ENCODE measurements at regions not wholly inside any gene's neighbourhood (a gene's known extent, or its start where the extent isn't known, plus 50 kb on each side); places are given as distances from the start of the nearest gene placed in this dataset.

GRCh38 chr6:119880840-119881239 is 531.3 kb upstream of the MAN1A1 start:
- CTCF ChIA-PET = interaction anchor here (1.9 kb wide), 1 partner anchor 530 kb away, joined by 5 read pairs; no protein-coding TSS in a partner anchor
- POLR2A ChIA-PET = no interaction called here
- no peak for TF ChIP-seq CTCF (IDR thresholded peaks at IDR 0.05; ENCODE audit: insufficient read depth, low read length, missing control alignments)

DNA sequence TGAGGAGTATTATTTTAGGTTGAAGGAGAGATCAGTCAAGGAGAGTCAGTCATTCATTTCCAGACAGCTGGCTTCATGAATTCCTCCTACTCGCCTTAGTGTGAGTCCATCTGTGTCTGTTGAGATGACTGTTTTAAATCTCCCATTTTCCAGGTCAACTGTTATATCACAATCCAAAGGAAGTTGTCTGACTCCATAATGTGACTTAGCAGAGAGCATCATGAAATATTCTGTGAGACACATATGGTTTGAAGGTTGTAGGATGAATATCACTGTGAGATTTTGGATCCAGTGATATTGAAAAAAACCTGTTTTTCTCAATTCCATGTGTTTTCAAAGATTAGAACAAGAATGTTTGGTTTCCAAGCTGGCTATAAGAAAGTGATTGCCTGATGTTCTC is 530.2 kb upstream of the MAN1A1 start:
- ChIA-PET CTCF (no interaction called here), POLR2A (no interaction called here)

More at GRCh38 chr6:119880840-119881239, 531.3 kb upstream of the MAN1A1 start:
- H3K4me3 ChIP-seq (ENCODE audit: low read depth, low read length) = no peak overlapping the region
- DNase-seq (ENCODE audit: low read depth, low spot score) = no peak

DNA sequence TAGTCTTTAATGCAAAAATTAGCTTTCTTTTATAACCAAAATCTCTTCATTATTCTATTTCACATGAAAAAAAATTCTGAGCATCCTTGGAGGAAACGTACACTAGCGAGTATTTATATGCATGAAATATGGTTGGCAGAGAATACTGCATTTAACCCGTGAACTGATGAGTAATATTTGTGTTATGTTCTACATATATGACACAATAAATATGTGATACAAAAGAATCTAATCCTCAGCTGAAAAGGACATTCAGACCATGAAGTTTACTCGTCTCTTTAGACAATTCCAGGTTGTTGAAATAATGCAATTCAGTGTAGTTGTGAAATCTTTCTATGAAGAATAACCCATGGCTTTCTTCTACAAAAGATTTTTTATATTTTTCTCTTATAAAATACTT is 524.8 kb upstream of the MAN1A1 start:
- TF ChIP-seq CTCF (IDR thresholded peaks at IDR 0.05; ENCODE audit: insufficient read depth, low read length, missing control alignments) = no peak
- no peak overlapping the region for H3K4me3 ChIP-seq (ENCODE audit: low read depth, low read length)
- ChIA-PET POLR2A (no interaction called here), CTCF (no interaction called here)
- DNase-seq (ENCODE audit: low read depth, low spot score) = no peak

More for the DNA sequence above, 530.2 kb upstream of the MAN1A1 start:
- no peak for DNase-seq (ENCODE audit: low read depth, low spot score)
- TF ChIP-seq CTCF (IDR thresholded peaks at IDR 0.05; ENCODE audit: insufficient read depth, low read length, missing control alignments) = no peak
- H3K4me3 ChIP-seq (ENCODE audit: low read depth, low read length) = no peak overlapping the region

DNA sequence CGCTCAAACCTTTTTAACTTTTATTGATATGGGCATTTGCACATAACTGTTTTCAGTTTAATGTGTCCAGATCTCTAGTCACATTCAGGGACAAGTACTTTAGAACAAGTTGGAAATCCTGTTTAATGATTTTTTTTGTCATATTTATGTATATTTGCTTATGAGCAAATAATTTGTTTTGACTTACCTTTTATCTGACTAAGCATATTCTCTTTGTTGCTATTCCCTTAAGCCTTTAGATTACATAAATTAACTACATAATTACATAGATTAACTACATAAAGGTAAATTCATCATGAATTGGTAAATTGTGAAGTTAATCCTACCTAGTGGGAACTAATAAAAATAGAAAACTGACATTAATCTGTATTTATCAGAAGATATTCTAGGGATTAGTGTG is 523.5 kb upstream of the MAN1A1 start:
- no peak for DNase-seq (ENCODE audit: low read depth, low spot score)
- H3K4me3 ChIP-seq (ENCODE audit: low read depth, low read length) = no peak overlapping the region
- TF ChIP-seq CTCF (IDR thresholded peaks at IDR 0.05; ENCODE audit: insufficient read depth, low read length, missing control alignments) = no peak
- ChIA-PET POLR2A (no interaction called here), CTCF (no interaction called here)

GRCh38 chr6:119871520-119871919 is 522.0 kb upstream of the MAN1A1 start:
- no peak for TF ChIP-seq CTCF (IDR thresholded peaks at IDR 0.05; ENCODE audit: insufficient read depth, low read length, missing control alignments)
- no peak for DNase-seq (ENCODE audit: low read depth, low spot score)
- CTCF ChIA-PET = no interaction called here
- no peak overlapping the region for H3K4me3 ChIP-seq (ENCODE audit: low read depth, low read length)
- POLR2A ChIA-PET = no interaction called here

GRCh38 chr6:119865466-119866350 is 516.1 kb upstream of the MAN1A1 start:
- no peak overlapping the region for H3K4me3 ChIP-seq (ENCODE audit: low read depth, low read length)
- no peak for DNase-seq (ENCODE audit: low read depth, low spot score)
- no peak for TF ChIP-seq CTCF (IDR thresholded peaks at IDR 0.05; ENCODE audit: insufficient read depth, low read length, missing control alignments)
- POLR2A ChIA-PET = no interaction called here
- CTCF ChIA-PET = no interaction called here

Measured in AG04449 (cell line).